ENCODE measurements at regions not wholly inside any gene's neighbourhood (a gene's known extent, or its start where the extent isn't known, plus 50 kb on each side); places are given as distances from the start of the nearest gene placed in this dataset.

DNA sequence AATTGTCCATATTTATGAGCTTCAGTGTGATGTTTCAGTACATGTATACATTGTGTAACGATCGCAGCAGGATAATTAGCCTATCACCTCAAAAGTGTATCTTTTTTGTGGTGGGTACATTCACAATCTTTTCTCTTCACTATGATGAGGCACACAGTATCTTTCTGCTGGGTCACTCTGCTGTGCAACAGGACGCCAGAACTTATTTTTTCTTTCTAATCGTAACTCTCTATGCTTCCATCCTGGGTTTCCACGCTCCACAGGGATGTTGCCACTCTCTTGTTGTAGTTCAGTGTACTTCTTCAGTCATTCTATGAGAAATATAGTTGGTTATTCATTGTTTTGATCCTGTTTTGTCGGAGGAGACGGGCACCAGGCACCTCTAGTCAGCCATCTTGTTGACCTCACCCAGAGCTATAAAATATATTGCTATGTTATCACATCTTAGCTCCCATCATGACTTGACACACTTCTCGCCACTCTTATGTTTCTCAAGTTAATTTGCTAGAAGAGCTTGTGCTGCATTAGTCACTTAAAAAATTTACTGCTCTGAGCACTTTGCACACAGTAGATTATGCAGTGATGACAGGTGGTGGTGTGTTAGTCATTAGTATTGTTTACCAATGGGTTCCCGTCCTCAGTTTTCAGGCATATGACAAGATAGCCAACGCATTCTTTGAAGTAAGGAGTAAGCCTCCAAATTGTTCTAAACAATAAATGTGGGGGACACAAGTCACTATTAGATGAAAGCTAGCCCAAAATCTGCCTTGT lies 1002.7 kb upstream of the PCDH7 start:
- no peak for DNase-seq (ENCODE audit: low spot score in 2 of 2, unreplicated experiment in 2 of 2)
- Mint-ChIP-seq H3K4me3 (no peak overlapping the region), H3K36me3 (no peaks in the 10 kb centered on the region), H3K27me3 (ENCODE audit: low read depth) (no peaks in the 10 kb centered on the region), H3K27ac (no peak overlapping the region), H3K9me3 (no peaks in the 10 kb centered on the region), H3K4me1 (no peaks in the 10 kb centered on the region)
- TF ChIP-seq, protein P1, sequence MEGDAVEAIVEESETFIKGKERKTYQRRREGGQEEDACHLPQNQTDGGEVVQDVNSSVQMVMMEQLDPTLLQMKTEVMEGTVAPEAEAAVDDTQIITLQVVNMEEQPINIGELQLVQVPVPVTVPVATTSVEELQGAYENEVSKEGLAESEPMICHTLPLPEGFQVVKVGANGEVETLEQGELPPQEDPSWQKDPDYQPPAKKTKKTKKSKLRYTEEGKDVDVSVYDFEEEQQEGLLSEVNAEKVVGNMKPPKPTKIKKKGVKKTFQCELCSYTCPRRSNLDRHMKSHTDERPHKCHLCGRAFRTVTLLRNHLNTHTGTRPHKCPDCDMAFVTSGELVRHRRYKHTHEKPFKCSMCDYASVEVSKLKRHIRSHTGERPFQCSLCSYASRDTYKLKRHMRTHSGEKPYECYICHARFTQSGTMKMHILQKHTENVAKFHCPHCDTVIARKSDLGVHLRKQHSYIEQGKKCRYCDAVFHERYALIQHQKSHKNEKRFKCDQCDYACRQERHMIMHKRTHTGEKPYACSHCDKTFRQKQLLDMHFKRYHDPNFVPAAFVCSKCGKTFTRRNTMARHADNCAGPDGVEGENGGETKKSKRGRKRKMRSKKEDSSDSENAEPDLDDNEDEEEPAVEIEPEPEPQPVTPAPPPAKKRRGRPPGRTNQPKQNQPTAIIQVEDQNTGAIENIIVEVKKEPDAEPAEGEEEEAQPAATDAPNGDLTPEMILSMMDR (IDR thresholded peaks at IDR 0.05; ENCODE audit: unreplicated experiment) = no peak

DNA sequence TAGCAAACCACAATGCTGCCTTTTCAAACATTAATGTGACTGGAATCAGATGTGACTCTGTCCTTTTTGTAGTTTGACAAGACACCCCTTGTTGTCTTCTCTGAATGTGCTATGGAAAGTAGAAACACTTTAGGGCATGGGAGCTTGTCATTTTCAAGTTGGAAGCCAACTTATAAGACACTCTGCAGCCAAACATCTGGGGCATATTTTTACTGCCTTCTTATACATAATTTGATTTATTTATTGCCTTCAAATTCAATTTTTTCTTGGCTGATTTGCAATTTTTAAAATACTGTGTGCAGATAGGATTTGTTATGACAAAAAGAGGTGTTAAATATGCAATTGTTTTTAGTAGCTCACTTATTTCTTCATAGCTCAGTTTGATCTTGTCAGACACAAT lies 1002.0 kb upstream of the PCDH7 start:
- DNase-seq (ENCODE audit: low spot score in 2 of 2, unreplicated experiment in 2 of 2) = no peak
- no peaks in the 10 kb centered on the region for H3K36me3 Mint-ChIP-seq
- no peaks in the 10 kb centered on the region for H3K27me3 Mint-ChIP-seq (ENCODE audit: low read depth)
- no peaks in the 10 kb centered on the region for H3K4me1 Mint-ChIP-seq
- H3K9me3 Mint-ChIP-seq = no peaks in the 10 kb centered on the region
- H3K4me3 Mint-ChIP-seq = no peak overlapping the region
- H3K27ac Mint-ChIP-seq = no peak overlapping the region
- TF ChIP-seq, protein P1 (IDR thresholded peaks at IDR 0.05; ENCODE audit: unreplicated experiment) = no peak

DNA sequence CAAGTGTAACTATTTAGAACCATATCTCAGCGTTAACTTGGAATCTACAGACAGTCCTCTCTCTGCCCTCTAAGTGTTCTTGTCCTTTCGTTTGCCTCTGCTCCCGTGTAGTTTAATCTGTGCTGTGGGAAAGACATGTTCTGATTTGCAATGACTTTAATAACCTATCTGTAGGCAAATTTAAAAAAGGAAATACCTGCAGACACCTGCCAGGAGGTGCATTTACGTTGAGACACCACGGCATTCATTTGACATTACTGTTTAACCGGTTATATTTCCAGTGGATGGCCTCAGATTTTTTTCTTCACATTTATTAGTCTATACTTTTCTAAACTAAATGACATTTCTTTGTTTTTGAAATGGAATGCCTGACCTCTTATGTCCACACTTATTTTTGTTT lies 997.9 kb upstream of the PCDH7 start:
- Mint-ChIP-seq H3K36me3 (no peaks in the 10 kb centered on the region), H3K4me1 (no peaks in the 10 kb centered on the region), H3K27ac (no peak overlapping the region), H3K27me3 (ENCODE audit: low read depth) (peaks cover 2% of the 10 kb centered on the region), H3K4me3 (no peak overlapping the region), H3K9me3 (no peaks in the 10 kb centered on the region)
- TF ChIP-seq, protein P1 (IDR thresholded peaks at IDR 0.05; ENCODE audit: unreplicated experiment) = no peak
- no peak for DNase-seq (ENCODE audit: low spot score in 2 of 2, unreplicated experiment in 2 of 2)

DNA sequence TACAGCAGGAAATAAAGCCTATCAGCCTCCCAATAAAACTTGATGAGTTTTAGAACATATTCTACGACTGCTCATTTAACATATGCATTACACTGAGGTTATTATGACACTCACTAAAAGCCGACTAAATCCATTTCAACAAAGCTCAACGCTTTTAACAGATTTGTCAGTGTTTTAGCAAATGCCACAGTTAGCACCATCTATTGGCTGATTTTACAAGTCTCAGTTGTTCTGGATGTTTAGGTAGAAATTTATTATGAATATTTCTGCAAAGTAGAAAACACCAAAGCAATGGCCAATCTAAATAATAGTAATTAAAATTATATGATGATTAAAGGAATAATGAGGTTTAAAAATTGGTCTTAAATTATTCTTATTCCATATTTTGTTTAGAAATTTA lies 993.2 kb upstream of the PCDH7 start:
- Mint-ChIP-seq H3K9me3 (no peaks in the 10 kb centered on the region), H3K4me1 (no peaks in the 10 kb centered on the region), H3K27ac (no peak overlapping the region), H3K27me3 (ENCODE audit: low read depth) (peaks cover 2% of the 10 kb centered on the region), H3K4me3 (no peak overlapping the region), H3K36me3 (no peaks in the 10 kb centered on the region)
- TF ChIP-seq, protein P1 (IDR thresholded peaks at IDR 0.05; ENCODE audit: unreplicated experiment) = no peak
- DNase-seq (ENCODE audit: low spot score in 2 of 2, unreplicated experiment in 2 of 2) = no peak

DNA sequence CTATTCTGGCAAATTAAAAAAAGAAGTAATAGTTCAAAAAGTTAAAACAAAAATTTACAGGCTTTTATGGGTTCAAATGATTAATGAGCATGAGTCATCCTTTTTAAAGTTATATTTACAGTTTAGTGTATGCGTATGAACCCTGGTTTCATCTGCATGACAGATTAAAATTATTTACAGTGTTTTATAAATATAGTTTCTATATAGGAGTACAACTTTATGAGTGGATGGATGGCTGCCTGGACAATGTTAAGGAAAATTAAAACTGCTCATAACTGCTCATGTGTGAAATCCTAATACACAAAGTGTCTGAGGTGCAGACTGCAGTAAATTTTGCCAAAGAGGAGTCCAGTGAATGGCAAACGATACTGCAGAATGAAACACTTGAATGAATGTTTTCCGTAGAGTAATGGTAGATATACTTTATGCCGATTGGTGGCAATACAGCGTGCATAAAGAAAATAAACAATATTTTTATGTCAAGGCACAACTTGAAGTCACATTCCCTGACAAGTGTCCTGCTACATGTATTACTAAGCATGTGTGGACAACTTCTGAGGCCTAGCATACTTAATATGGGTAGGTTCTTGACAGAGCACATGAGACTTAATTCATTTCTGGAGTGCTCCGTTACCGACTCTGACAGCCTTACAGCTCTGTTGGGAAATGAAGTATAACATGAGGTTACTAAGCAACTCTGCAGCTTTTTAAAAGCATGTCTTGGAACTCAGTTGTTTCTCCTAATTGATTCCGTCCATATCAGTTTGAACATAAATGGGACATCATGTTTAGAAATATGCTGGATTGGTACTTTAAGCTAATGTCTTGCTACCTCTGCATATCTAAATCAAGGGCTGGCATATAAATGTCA lies 985.6 kb upstream of the PCDH7 start:
- Mint-ChIP-seq H3K4me1 (peaks cover 5% of the 10 kb centered on the region), H3K9me3 (no peaks in the 10 kb centered on the region), H3K36me3 (no peaks in the 10 kb centered on the region), H3K27ac (no peak overlapping the region), H3K27me3 (ENCODE audit: low read depth) (no peaks in the 10 kb centered on the region), H3K4me3 (no peak overlapping the region)
- no peak for DNase-seq (ENCODE audit: low spot score in 2 of 2, unreplicated experiment in 2 of 2)
- TF ChIP-seq, protein P1 (IDR thresholded peaks at IDR 0.05; ENCODE audit: unreplicated experiment) = no peak

All from mesothelial cell of epicardium (in vitro differentiated cells).